Activated T-helper 1 cell treated with anti-CD3 and anti-CD28 coated beads, Interleukin-12 subunit alpha, Interleukin-12 subunit beta, Interleukin-2, Interleukin-4 antibody, amounts not matched to agents 30 ng/mL and 10 ng/mL and 1 ng/mL, durations not matched to agents 14 hours and 24 hours and 36 hours (primary cell): ENCODE measurements at regions not wholly inside any gene's neighbourhood (a gene's known extent, or its start where the extent isn't known, plus 50 kb on each side); places are given as distances from the start of the nearest gene placed in this dataset.
"Not testable (repeated sequence)": the region's sequence is repeated elsewhere in the genome, so short reads cannot be mapped to it uniquely, and the experiment has no call there.

ENCODE experiments used
- DNase-seq: peaks from one replicate; pipeline ENCODE4 v3.0.0; 2021; ENCODE audit warnings: low spot score
- H3K27ac Mint-ChIP-seq: one replicate; pipeline ENCODE4 v1.8.0; 2021; ENCODE audit warnings: mild to moderate bottlenecking, mixed read lengths
- H3K27me3 Mint-ChIP-seq: one replicate; pipeline ENCODE4 v1.8.0; 2022; ENCODE audit warnings: mild to moderate bottlenecking, moderate library complexity, mixed read lengths; ENCODE audit not compliant: insufficient read depth
- H3K36me3 Mint-ChIP-seq: one replicate; pipeline ENCODE4 v1.8.0; 2021; ENCODE audit warnings: low read depth, mixed read lengths
- H3K4me1 Mint-ChIP-seq: one replicate; pipeline ENCODE4 v1.8.0; 2021; ENCODE audit warnings: low read depth, mixed read lengths
- H3K4me3 Mint-ChIP-seq: one replicate; pipeline ENCODE4 v1.8.0; 2021; ENCODE audit warnings: mild to moderate bottlenecking, moderate library complexity, mixed read lengths
- H3K9me3 Mint-ChIP-seq: one replicate; pipeline ENCODE4 v1.8.0; 2021; ENCODE audit warnings: mixed read lengths
- intact Hi-C: fragments of 100-400 bp; cut with micrococcal nuclease; formaldehyde crosslinking; loops from one replicate; pipeline ENCODE4 v1.15.1; 2024

DNA sequence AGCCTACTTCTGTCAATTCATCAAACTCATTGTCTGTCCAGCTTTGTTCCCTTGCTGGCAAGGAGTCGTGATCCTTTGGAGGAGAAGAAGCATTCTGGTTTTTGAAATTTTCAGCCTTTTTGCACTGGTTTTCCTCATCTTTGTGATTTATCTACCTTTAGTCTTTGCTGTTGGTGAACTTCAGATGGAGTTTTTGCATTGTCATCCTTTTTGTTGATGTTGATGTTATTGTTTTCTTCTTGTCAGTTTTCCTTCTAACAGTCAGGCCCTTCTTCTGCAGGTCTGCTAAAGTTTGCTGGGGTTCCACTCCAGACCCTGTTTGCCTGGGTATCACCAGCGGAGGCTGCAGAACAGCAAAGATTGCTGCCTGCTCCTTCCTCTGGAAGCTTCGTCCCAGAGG lies 52.2 kb upstream of the KCNAB1 start:
- H3K4me1 Mint-ChIP-seq, H3K4me3 Mint-ChIP-seq, DNase-seq, H3K27ac Mint-ChIP-seq, H3K9me3 Mint-ChIP-seq, H3K36me3 Mint-ChIP-seq, intact Hi-C loops: not testable (repeated sequence)
- peaks cover 24% of the 10 kb centered on the region for H3K27me3 Mint-ChIP-seq

DNA sequence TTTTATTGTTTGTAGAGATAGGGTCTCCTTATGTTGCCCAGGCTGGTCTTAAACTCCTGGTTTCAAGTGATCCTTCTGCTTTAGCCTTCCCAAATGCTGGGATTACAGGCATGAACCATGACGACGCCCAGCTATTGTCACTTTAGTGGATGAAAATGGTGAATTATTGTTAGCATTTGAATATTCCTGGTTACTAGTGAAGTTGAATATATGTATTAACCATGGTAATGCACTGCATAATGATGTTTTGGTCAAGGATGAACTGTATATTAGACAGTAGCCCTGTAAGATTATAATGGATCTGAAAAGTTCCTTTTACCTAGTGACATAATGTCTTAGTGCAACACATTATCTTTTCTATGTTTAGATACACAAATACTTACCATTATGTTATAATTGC lies 50.4 kb upstream of the KCNAB1 start:
- H3K4me1 Mint-ChIP-seq: no peaks in the 10 kb centered on the region
- intact Hi-C loops: no loop called here

More for the DNA sequence above, 50.4 kb upstream of the KCNAB1 start:
- Mint-ChIP-seq H3K27me3 (peaks cover 13% of the 10 kb centered on the region), H3K36me3 (no peaks in the 10 kb centered on the region), H3K27ac (no peak overlapping the region), H3K4me3 (no peak overlapping the region), H3K9me3 (no peaks in the 10 kb centered on the region)
- no peak for DNase-seq
